LNCaP clone FGC (cell line): ENCODE measurements at regions not wholly inside any gene's neighbourhood (a gene's known extent, or its start where the extent isn't known, plus 50 kb on each side); places are given as distances from the start of the nearest gene placed in this dataset.

Experiments
- DNase-seq: peaks from one replicate; pipeline ENCODE4 v3.0.0-alpha.2; 2011; ENCODE audit warnings: low read depth
- H3K4me3 ChIP-seq: 2 replicates; pipeline ENCODE4 v1.5.1; 2011; ENCODE audit warnings: mild to moderate bottlenecking, low read depth, low read length, control low read depth
- CTCF ChIP-seq: IDR thresholded peaks from 2 replicates; pipeline ENCODE4 v1.5.1; 2012; ENCODE audit warnings: mild to moderate bottlenecking; ENCODE audit not compliant: control insufficient read depth, insufficient read depth; ENCODE audit errors: extremely low read depth

- no peak for DNase-seq
- no peak overlapping the region for H3K4me3 ChIP-seq
- TF ChIP-seq CTCF, result no peak
Measured at GRCh38 chr12:127579446-127579845, 687.5 kb upstream of the TMEM132C start.

GRCh38 chr12:127582074-127582473 lies 684.9 kb upstream of the TMEM132C start:
- H3K4me3 ChIP-seq, result no peak overlapping the region

GRCh38 chr12:127583041-127583440 lies 683.9 kb upstream of the TMEM132C start:
- no peak for TF ChIP-seq CTCF
- DNase-seq, result no peak
- no peak overlapping the region for H3K4me3 ChIP-seq

More at GRCh38 chr12:127582074-127582473, 684.9 kb upstream of the TMEM132C start:
- DNase-seq, result no peak
- TF ChIP-seq CTCF, result no peak

GRCh38 chr12:127588249-127588648 lies 678.7 kb upstream of the TMEM132C start:
- TF ChIP-seq CTCF, result no peak
- DNase-seq, result no peak
- no peak overlapping the region for H3K4me3 ChIP-seq

- no peak for DNase-seq
- TF ChIP-seq CTCF, result no peak
- no peak overlapping the region for H3K4me3 ChIP-seq
Measured at GRCh38 chr12:127589541-127589940, 677.4 kb upstream of the TMEM132C start.

- no peak overlapping the region for H3K4me3 ChIP-seq
Measured at GRCh38 chr12:127590868-127591267, 676.1 kb upstream of the TMEM132C start.

GRCh38 chr12:127592245-127592644 lies 674.7 kb upstream of the TMEM132C start:
- no peak overlapping the region for H3K4me3 ChIP-seq
- no peak for DNase-seq
- no peak for TF ChIP-seq CTCF

More at GRCh38 chr12:127590868-127591267, 676.1 kb upstream of the TMEM132C start:
- DNase-seq, result no peak
- TF ChIP-seq CTCF, result no peak
